ENCODE measurements at regions not wholly inside any gene's neighbourhood (a gene's known extent, or its start where the extent isn't known, plus 50 kb on each side); places are given as distances from the start of the nearest gene placed in this dataset.

DNA sequence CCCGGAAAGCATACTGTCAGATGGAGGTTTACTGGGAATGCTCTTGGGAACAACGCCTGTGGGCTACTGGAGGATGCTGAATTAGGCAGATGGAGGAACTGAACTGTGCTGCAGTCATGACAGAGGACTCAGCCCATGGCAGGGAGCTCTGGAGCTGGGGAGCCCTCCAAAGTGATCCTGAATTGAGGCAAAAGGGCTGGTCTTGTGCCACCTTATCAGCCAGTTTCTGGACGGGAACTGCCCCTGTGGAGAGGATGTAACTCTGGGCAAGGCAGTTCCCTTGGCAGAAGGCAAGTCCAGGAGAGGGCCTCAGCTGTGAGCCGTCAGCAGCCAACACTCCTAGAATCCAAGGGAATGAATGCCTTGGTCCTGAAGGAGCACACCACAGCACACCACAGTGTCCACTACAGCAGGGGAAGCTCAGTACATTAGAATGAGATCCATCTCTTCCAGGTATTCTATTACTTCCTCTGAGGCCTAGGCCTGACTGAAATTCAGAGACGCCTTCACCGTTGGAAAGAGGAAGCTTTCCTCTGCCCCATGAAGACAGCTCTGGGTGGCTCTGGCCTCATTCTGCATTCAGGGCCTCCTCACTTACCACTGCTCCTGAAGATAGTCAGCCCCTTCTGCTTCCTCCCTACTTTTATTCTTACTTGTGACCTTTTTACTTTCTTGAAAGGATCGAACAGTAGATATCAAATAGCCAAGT lies 139.6 kb upstream of the GPR26 start:
- H3K27ac ChIP-seq (ENCODE audit: insufficient read depth, low read length, poor library complexity, severe bottlenecking), result no peak overlapping the region
- H3K36me3 Mint-ChIP-seq, result no peaks in the 10 kb centered on the region
- peaks cover 0 to 2% (median 0%) of the 10 kb centered on the region in 7 donors for H3K9me3 Mint-ChIP-seq
- DNase-seq (no peak), ATAC-seq (ENCODE audit: low read depth in 2 of 2) (no peak)
- H3K4me1 Mint-ChIP-seq, result no peaks in the 10 kb centered on the region
- no peaks in the 10 kb centered on the region for H3K4me1 ChIP-seq (ENCODE audit: control insufficient read depth, insufficient read depth, low read length, poor library complexity, severe bottlenecking)
- no peak overlapping the region for H3K27ac Mint-ChIP-seq
- H3K27me3 Mint-ChIP-seq, result peaks cover 21% of the 10 kb centered on the region
- no peak overlapping the region for H3K4me3 ChIP-seq (ENCODE audit: low read depth, low read length)
- no peak overlapping the region for H3K4me3 Mint-ChIP-seq
- no peaks in the 10 kb centered on the region for H3K27me3 ChIP-seq (ENCODE audit: control insufficient read depth, insufficient read depth, low read length)
- no peaks in the 10 kb centered on the region for H3K36me3 ChIP-seq (ENCODE audit: control insufficient read depth, insufficient read depth, low read length)
- H3K9me3 ChIP-seq (ENCODE audit: control insufficient read depth in 2 of 2, low read length in 2 of 2), result no peaks in the 10 kb centered on the region

- DNase-seq, result no peak
- H3K36me3 ChIP-seq (ENCODE audit: control insufficient read depth, insufficient read depth, low read length), result no peaks in the 10 kb centered on the region
- H3K27me3 Mint-ChIP-seq, result peaks cover 21% of the 10 kb centered on the region
- H3K4me1 Mint-ChIP-seq, result no peaks in the 10 kb centered on the region
- H3K4me3 Mint-ChIP-seq, result no peak overlapping the region
- peaks cover 0 to 7% (median 0%) of the 10 kb centered on the region in 7 donors for H3K9me3 Mint-ChIP-seq
- H3K36me3 Mint-ChIP-seq, result no peaks in the 10 kb centered on the region
- H3K4me3 ChIP-seq (ENCODE audit: low read depth, low read length), result no peak overlapping the region
- no peak overlapping the region for H3K27ac ChIP-seq (ENCODE audit: insufficient read depth, low read length, poor library complexity, severe bottlenecking)
- no peak for ATAC-seq (ENCODE audit: low read depth in 2 of 2)
- H3K27ac Mint-ChIP-seq, result peak overlapping the region in 1 of 3 donors; percentile 50
- no peaks in the 10 kb centered on the region for H3K27me3 ChIP-seq (ENCODE audit: control insufficient read depth, insufficient read depth, low read length)
- H3K4me1 ChIP-seq (ENCODE audit: control insufficient read depth, insufficient read depth, low read length, poor library complexity, severe bottlenecking), result no peaks in the 10 kb centered on the region
- H3K9me3 ChIP-seq (ENCODE audit: control insufficient read depth in 2 of 2, low read length in 2 of 2), result no peaks in the 10 kb centered on the region
Observed at GRCh38 chr10:123527151-123527550, 139.0 kb upstream of the GPR26 start.

DNA sequence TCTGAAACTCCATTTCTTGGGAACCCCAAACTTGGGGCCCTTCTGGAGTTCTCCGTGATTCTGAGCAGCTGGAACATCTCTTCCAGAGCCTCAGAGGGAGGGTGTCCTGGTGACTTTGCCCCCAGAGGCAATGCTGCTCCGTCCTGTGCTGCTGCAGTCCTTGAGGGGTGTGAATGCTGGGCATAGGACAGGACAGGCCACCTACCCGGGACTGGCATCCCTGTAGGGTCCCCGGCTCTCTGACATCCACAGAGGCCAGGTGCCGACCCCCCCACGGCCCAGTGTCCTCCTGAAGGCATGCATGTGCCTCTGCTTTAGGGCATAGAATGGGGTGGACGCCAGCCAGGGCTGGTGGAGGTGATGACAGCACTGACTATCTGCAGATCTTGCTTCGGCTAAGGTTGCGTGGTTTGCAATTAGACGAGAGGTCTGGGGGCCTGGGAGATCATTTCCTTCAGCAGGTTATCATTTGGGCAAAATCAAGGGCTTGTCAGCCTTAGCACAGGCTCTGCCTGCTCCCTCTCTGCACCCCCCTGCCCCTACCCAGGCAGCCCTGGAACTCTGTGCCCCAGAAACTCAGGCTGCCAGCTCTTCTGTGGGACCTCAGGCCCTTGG lies 136.9 kb upstream of the GPR26 start:
- Mint-ChIP-seq H3K4me1 (no peaks in the 10 kb centered on the region), H3K27me3 (peaks cover 23% of the 10 kb centered on the region), H3K27ac (no peak overlapping the region), H3K4me3 (no peak overlapping the region), H3K9me3 (peaks cover 0 to 10% (median 0%) of the 10 kb centered on the region in 7 donors), H3K36me3 (no peaks in the 10 kb centered on the region)
- H3K4me3 ChIP-seq (ENCODE audit: low read depth, low read length), result no peak overlapping the region
- no peak for ATAC-seq (ENCODE audit: low read depth in 2 of 2)
- no peak overlapping the region for H3K27ac ChIP-seq (ENCODE audit: insufficient read depth, low read length, poor library complexity, severe bottlenecking)
- H3K36me3 ChIP-seq (ENCODE audit: control insufficient read depth, insufficient read depth, low read length), result no peaks in the 10 kb centered on the region
- no peaks in the 10 kb centered on the region for H3K4me1 ChIP-seq (ENCODE audit: control insufficient read depth, insufficient read depth, low read length, poor library complexity, severe bottlenecking)
- DNase-seq, result no peak
- peaks cover 0 to 7% of the 10 kb centered on the region in 2 experiments for H3K9me3 ChIP-seq (ENCODE audit: control insufficient read depth in 2 of 2, low read length in 2 of 2)
- H3K27me3 ChIP-seq (ENCODE audit: control insufficient read depth, insufficient read depth, low read length), result peaks cover 5% of the 10 kb centered on the region

GRCh38 chr10:123530166-123530870 lies 135.8 kb upstream of the GPR26 start:
- no peak overlapping the region for H3K4me3 ChIP-seq (ENCODE audit: low read depth, low read length)
- Mint-ChIP-seq H3K9me3 (peaks cover 0 to 10% (median 0%) of the 10 kb centered on the region in 7 donors), H3K4me3 (no peak overlapping the region), H3K36me3 (no peaks in the 10 kb centered on the region), H3K27me3 (peaks cover 33% of the 10 kb centered on the region), H3K4me1 (no peaks in the 10 kb centered on the region), H3K27ac (no peak overlapping the region)
- H3K27ac ChIP-seq (ENCODE audit: insufficient read depth, low read length, poor library complexity, severe bottlenecking), result no peak overlapping the region
- peaks cover 0 to 7% of the 10 kb centered on the region in 2 experiments for H3K9me3 ChIP-seq (ENCODE audit: control insufficient read depth in 2 of 2, low read length in 2 of 2)
- DNase-seq, result no peak
- ATAC-seq (ENCODE audit: low read depth in 2 of 2), result no peak
- no peaks in the 10 kb centered on the region for H3K4me1 ChIP-seq (ENCODE audit: control insufficient read depth, insufficient read depth, low read length, poor library complexity, severe bottlenecking)
- peaks cover 6% of the 10 kb centered on the region for H3K27me3 ChIP-seq (ENCODE audit: control insufficient read depth, insufficient read depth, low read length)
- no peaks in the 10 kb centered on the region for H3K36me3 ChIP-seq (ENCODE audit: control insufficient read depth, insufficient read depth, low read length)

DNA sequence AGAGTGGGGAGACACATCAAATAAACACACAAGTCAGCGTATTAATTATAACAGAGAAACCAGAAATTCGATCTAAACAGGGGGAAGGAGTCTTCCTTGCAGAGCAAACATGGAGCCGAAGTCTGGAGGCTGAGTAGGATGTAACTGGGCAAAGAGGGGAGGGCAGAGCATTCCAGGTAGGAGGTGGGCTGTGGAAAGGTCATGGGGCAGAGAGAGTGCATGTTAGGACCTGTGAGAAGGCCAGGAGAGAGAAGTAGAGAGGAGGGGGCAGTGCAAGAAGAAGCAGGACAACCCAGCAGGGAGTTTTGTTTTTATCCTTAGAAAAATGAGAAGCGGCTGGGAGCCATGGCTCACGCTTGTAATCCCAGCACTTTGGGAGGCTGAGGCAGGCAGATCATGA lies 130.8 kb upstream of the GPR26 start:
- Mint-ChIP-seq H3K9me3 (peaks cover 0 to 10% (median 0%) of the 10 kb centered on the region in 7 donors), H3K36me3 (no peaks in the 10 kb centered on the region), H3K4me1 (no peaks in the 10 kb centered on the region), H3K4me3 (no peak overlapping the region), H3K27me3 (peaks cover 17% of the 10 kb centered on the region), H3K27ac (no peak overlapping the region)
- DNase-seq (no peak), ATAC-seq (ENCODE audit: low read depth in 2 of 2) (no peak)
- H3K4me3 ChIP-seq (ENCODE audit: low read depth, low read length), result no peak overlapping the region
- H3K27me3 ChIP-seq (ENCODE audit: control insufficient read depth, insufficient read depth, low read length), result peaks cover 9% of the 10 kb centered on the region
- H3K4me1 ChIP-seq (ENCODE audit: control insufficient read depth, insufficient read depth, low read length, poor library complexity, severe bottlenecking), result no peaks in the 10 kb centered on the region
- peaks cover 0 to 7% of the 10 kb centered on the region in 2 experiments for H3K9me3 ChIP-seq (ENCODE audit: control insufficient read depth in 2 of 2, low read length in 2 of 2)
- H3K36me3 ChIP-seq (ENCODE audit: control insufficient read depth, insufficient read depth, low read length), result no peaks in the 10 kb centered on the region
- no peak overlapping the region for H3K27ac ChIP-seq (ENCODE audit: insufficient read depth, low read length, poor library complexity, severe bottlenecking)

GRCh38 chr10:123536176-123536845 lies 129.8 kb upstream of the GPR26 start:
- no peak for ATAC-seq (ENCODE audit: low read depth in 2 of 2)
- Histone ChIP-seq H3K27me3 (ENCODE audit: control insufficient read depth, insufficient read depth, low read length) (peaks cover 9% of the 10 kb centered on the region), H3K9me3 (ENCODE audit: control insufficient read depth in 2 of 2, low read length in 2 of 2) (peaks cover 0 to 7% of the 10 kb centered on the region in 2 experiments), H3K4me3 (ENCODE audit: low read depth, low read length) (no peak overlapping the region), H3K4me1 (ENCODE audit: control insufficient read depth, insufficient read depth, low read length, poor library complexity, severe bottlenecking) (no peaks in the 10 kb centered on the region), H3K36me3 (ENCODE audit: control insufficient read depth, insufficient read depth, low read length) (no peaks in the 10 kb centered on the region), H3K27ac (ENCODE audit: insufficient read depth, low read length, poor library complexity, severe bottlenecking) (no peak overlapping the region)
- Mint-ChIP-seq H3K27ac (no peak overlapping the region), H3K36me3 (no peaks in the 10 kb centered on the region), H3K4me3 (no peak overlapping the region), H3K9me3 (peaks cover 0 to 10% (median 0%) of the 10 kb centered on the region in 7 donors), H3K27me3 (peaks cover 17% of the 10 kb centered on the region), H3K4me1 (no peaks in the 10 kb centered on the region)
- DNase-seq, result no peak

- no peak for DNase-seq
- H3K9me3 ChIP-seq (ENCODE audit: control insufficient read depth in 2 of 2, low read length in 2 of 2), result peaks cover 0 to 6% of the 10 kb centered on the region in 2 experiments
- Mint-ChIP-seq H3K27me3 (peaks cover 17% of the 10 kb centered on the region), H3K27ac (no peak overlapping the region), H3K4me3 (no peak overlapping the region), H3K4me1 (no peaks in the 10 kb centered on the region), H3K9me3 (peaks cover 0 to 3% (median 0%) of the 10 kb centered on the region in 7 donors), H3K36me3 (no peaks in the 10 kb centered on the region)
- no peaks in the 10 kb centered on the region for H3K36me3 ChIP-seq (ENCODE audit: control insufficient read depth, insufficient read depth, low read length)
- ATAC-seq (ENCODE audit: low read depth in 2 of 2), result no peak
- H3K27ac ChIP-seq (ENCODE audit: insufficient read depth, low read length, poor library complexity, severe bottlenecking), result no peak overlapping the region
- H3K27me3 ChIP-seq (ENCODE audit: control insufficient read depth, insufficient read depth, low read length), result peaks cover 9% of the 10 kb centered on the region
- no peaks in the 10 kb centered on the region for H3K4me1 ChIP-seq (ENCODE audit: control insufficient read depth, insufficient read depth, low read length, poor library complexity, severe bottlenecking)
- no peak overlapping the region for H3K4me3 ChIP-seq (ENCODE audit: low read depth, low read length)
Observed at GRCh38 chr10:123537188-123537961, 128.8 kb upstream of the GPR26 start.
